ENCODE measurements at regions not wholly inside any gene's neighbourhood (a gene's known extent, or its start where the extent isn't known, plus 50 kb on each side); places are given as distances from the start of the nearest gene placed in this dataset.
"Not testable (repeated sequence)": the region's sequence is repeated elsewhere in the genome, so short reads cannot be mapped to it uniquely, and the experiment has no call there.

GRCh38 chr6:120348926-120349325, 985.4 kb downstream of the TBC1D32 start:
- no peak for DNase-seq

- DNase-seq: no peak
Observed at GRCh38 chr6:120328521-120328920, 979.0 kb upstream of the MAN1A1 start.

- DNase-seq: no peak
Observed at GRCh38 chr6:120320481-120321162, 971.1 kb upstream of the MAN1A1 start.

GRCh38 chr6:120304223-120304622, 954.7 kb upstream of the MAN1A1 start:
- no peak for DNase-seq

GRCh38 chr6:120303527-120303926, 954.0 kb upstream of the MAN1A1 start:
- no peak for DNase-seq

GRCh38 chr6:120302041-120302440, 952.5 kb upstream of the MAN1A1 start:
- no peak for DNase-seq

- DNase-seq: no peak
Observed at GRCh38 chr6:120290964-120291363, 941.4 kb upstream of the MAN1A1 start.

- no peak for DNase-seq
Observed at GRCh38 chr6:120282005-120282404, 932.4 kb upstream of the MAN1A1 start.

- no peak for DNase-seq
Observed at GRCh38 chr6:120279466-120280167, 930.1 kb upstream of the MAN1A1 start.

GRCh38 chr6:120278689-120279396, 929.3 kb upstream of the MAN1A1 start:
- no peak for DNase-seq

- no peak for DNase-seq
Observed at GRCh38 chr6:120274547-120274946, 925.0 kb upstream of the MAN1A1 start.

- DNase-seq: no peak
Observed at GRCh38 chr6:120273411-120273810, 923.9 kb upstream of the MAN1A1 start.

GRCh38 chr6:120272038-120272437, 922.5 kb upstream of the MAN1A1 start:
- DNase-seq: no peak

- DNase-seq: not testable (repeated sequence)
Observed at GRCh38 chr6:120268256-120268655, 918.7 kb upstream of the MAN1A1 start.

- DNase-seq: no peak
Observed at GRCh38 chr6:120262354-120262753, 912.8 kb upstream of the MAN1A1 start.

GRCh38 chr6:120260636-120261035, 911.1 kb upstream of the MAN1A1 start:
- no peak for DNase-seq

GRCh38 chr6:120254651-120255050, 905.1 kb upstream of the MAN1A1 start:
- no peak for DNase-seq

- no peak for DNase-seq
Observed at GRCh38 chr6:120248451-120248850, 898.9 kb upstream of the MAN1A1 start.

GRCh38 chr6:120237221-120237620, 887.7 kb upstream of the MAN1A1 start:
- DNase-seq: no peak

GRCh38 chr6:120230008-120230407, 880.4 kb upstream of the MAN1A1 start:
- DNase-seq: no peak

- DNase-seq: no peak
Observed at GRCh38 chr6:120228297-120228696, 878.7 kb upstream of the MAN1A1 start.

GRCh38 chr6:120219339-120219738, 869.8 kb upstream of the MAN1A1 start:
- no peak for DNase-seq

- no peak for DNase-seq
Observed at GRCh38 chr6:120214088-120214499, 864.5 kb upstream of the MAN1A1 start.

All from activated effector memory CD4-positive, alpha-beta T cell treated with anti-CD3 and anti-CD28 coated beads, Interleukin-2, amount 50 U/mL, for 16 hours (primary cell).